Colonic mucosa (tissue), 4 donors: ENCODE measurements at regions not wholly inside any gene's neighbourhood (a gene's known extent, or its start where the extent isn't known, plus 50 kb on each side); places are given as distances from the start of the nearest gene placed in this dataset.

Experiments
- DNase-seq: peaks from one replicate; pipeline ENCODE4 v3.0.0-alpha.2; 2020
- H3K27ac ChIP-seq: fragments of 200-600 bp; one replicate; pipeline ENCODE4 v1.8.0; 2021
- H3K27me3 ChIP-seq: fragments of 200-600 bp; one replicate; pipeline ENCODE4 v1.8.0; 2021
- H3K36me3 ChIP-seq: fragments of 200-600 bp; one replicate; pipeline ENCODE4 v1.8.0; 2021
- H3K4me1 ChIP-seq: fragments of 200-600 bp; one replicate; pipeline ENCODE4 v1.8.0; 2021; ENCODE audit warnings: mild to moderate bottlenecking
- H3K4me3 ChIP-seq: fragments of 200-600 bp; one replicate; pipeline ENCODE4 v1.8.0; 2021
- H3K9ac ChIP-seq, 2 donors: one replicate each; pipeline ENCODE4 v1.7.0; 2013; ENCODE audit warnings: control low read depth in 2 of 2, low read depth in 2 of 2, low read length in 2 of 2
- H3K9me3 ChIP-seq: fragments of 200-600 bp; one replicate; pipeline ENCODE4 v1.8.0; 2021
- CTCF ChIP-seq: fragments of 200-600 bp; IDR thresholded peaks from one replicate; pipeline ENCODE4 v1.8.0; 2022; ENCODE audit warnings: antibody characterized with exemption, mild to moderate bottlenecking
- intact Hi-C: fragments of 100-400 bp; cut with DNase I; formaldehyde crosslinking; loops from one replicate; pipeline ENCODE4 v1.14.1; 2022
- donor health status: healthy.
- donor health status: DM: no; HTN: no; CAD: no.
- donor health status: DM: no; HTN: no; CAD: no.

GRCh38 chr1:232568906-232569553, 60.9 kb downstream of the SIPA1L2 start:
- no peak for DNase-seq
- Histone ChIP-seq H3K4me1 (no peaks in the 10 kb centered on the region), H3K27me3 (no peaks in the 10 kb centered on the region), H3K4me3 (no peak overlapping the region), H3K27ac (no peak overlapping the region), H3K9ac (no peak overlapping the region), H3K36me3 (no peaks in the 10 kb centered on the region), H3K9me3 (no peaks in the 10 kb centered on the region)
- intact Hi-C loops = no loop called here
- TF ChIP-seq CTCF = no peak

- Histone ChIP-seq H3K27me3 (no peaks in the 10 kb centered on the region), H3K9me3 (no peaks in the 10 kb centered on the region), H3K4me1 (no peaks in the 10 kb centered on the region), H3K27ac (no peak overlapping the region), H3K9ac (no peak overlapping the region), H3K36me3 (no peaks in the 10 kb centered on the region), H3K4me3 (no peak overlapping the region)
- no peak for DNase-seq
- intact Hi-C loops = no loop called here
- no peak for TF ChIP-seq CTCF
Measured at GRCh38 chr1:232568331-232568852, 61.5 kb downstream of the SIPA1L2 start.

- Histone ChIP-seq H3K36me3 (no peaks in the 10 kb centered on the region), H3K27me3 (no peaks in the 10 kb centered on the region), H3K4me3 (no peak overlapping the region), H3K27ac (no peak overlapping the region), H3K4me1 (no peaks in the 10 kb centered on the region), H3K9ac (no peak overlapping the region), H3K9me3 (no peaks in the 10 kb centered on the region)
- intact Hi-C loops = no loop called here
- no peak for TF ChIP-seq CTCF
- DNase-seq = no peak
Measured at GRCh38 chr1:232566093-232566492, 63.8 kb downstream of the SIPA1L2 start.

- DNase-seq = no peak
- H3K4me1 ChIP-seq = no peaks in the 10 kb centered on the region
- no peak for TF ChIP-seq CTCF
- no peak overlapping the region for H3K27ac ChIP-seq
- H3K27me3 ChIP-seq = no peaks in the 10 kb centered on the region
- intact Hi-C loops = no loop called here
- no peaks in the 10 kb centered on the region for H3K9me3 ChIP-seq
- H3K36me3 ChIP-seq = no peaks in the 10 kb centered on the region
- H3K9ac ChIP-seq = no peak overlapping the region
- H3K4me3 ChIP-seq = no peak overlapping the region
Measured at GRCh38 chr1:232562855-232563510, 67.0 kb downstream of the SIPA1L2 start.

- H3K4me3 ChIP-seq = no peak overlapping the region
- H3K36me3 ChIP-seq = no peaks in the 10 kb centered on the region
- intact Hi-C loops = no loop called here
- no peaks in the 10 kb centered on the region for H3K4me1 ChIP-seq
- DNase-seq = no peak
- H3K9ac ChIP-seq = no peak overlapping the region
- H3K9me3 ChIP-seq = no peaks in the 10 kb centered on the region
- no peak overlapping the region for H3K27ac ChIP-seq
- H3K27me3 ChIP-seq = no peaks in the 10 kb centered on the region
- TF ChIP-seq CTCF = no peak
Measured at GRCh38 chr1:232561381-232561780, 68.6 kb downstream of the SIPA1L2 start.
